ENCODE measurements at regions not wholly inside any gene's neighbourhood (a gene's known extent, or its start where the extent isn't known, plus 50 kb on each side); places are given as distances from the start of the nearest gene placed in this dataset.

DNA sequence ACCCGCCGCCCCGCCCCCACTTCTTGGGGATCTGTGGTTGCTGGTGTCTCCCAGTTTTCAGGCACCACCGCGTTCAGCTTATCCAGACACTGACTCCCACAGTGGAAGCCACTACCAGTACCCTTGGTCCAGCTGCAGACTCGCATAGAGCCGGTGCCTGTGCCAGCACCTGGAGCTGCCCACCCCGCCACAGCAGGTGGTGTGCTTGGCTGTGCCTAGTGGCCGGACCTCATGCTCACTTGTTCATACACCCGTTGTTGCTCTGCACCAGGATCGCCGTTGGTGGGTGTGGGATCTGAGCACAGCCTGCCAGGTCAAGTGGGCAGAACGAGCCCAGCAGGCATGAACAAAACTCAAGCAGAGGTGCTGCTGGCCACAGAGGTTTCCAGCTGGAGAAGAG, 673.2 kb downstream of the RERGL start:
- H3K4me1 ChIP-seq (ENCODE audit: control insufficient read depth, insufficient read depth, low read length): no peaks in the 10 kb centered on the region
- no peaks in the 10 kb centered on the region for H3K27me3 ChIP-seq (replicated peaks; ENCODE audit: control insufficient read depth, insufficient read depth, low read length)
- peaks cover 10% of the 10 kb centered on the region for H3K9me3 ChIP-seq (ENCODE audit: control insufficient read depth, low read length)
- DNase-seq (ENCODE audit: low read depth): no peak
- no peak overlapping the region for H3K9ac ChIP-seq (ENCODE audit: low read length)
- H3K4me3 ChIP-seq (ENCODE audit: low read length): no peak overlapping the region
- no peaks in the 10 kb centered on the region for H3K36me3 ChIP-seq (ENCODE audit: control insufficient read depth, insufficient read depth, low read length, severe bottlenecking)

DNA sequence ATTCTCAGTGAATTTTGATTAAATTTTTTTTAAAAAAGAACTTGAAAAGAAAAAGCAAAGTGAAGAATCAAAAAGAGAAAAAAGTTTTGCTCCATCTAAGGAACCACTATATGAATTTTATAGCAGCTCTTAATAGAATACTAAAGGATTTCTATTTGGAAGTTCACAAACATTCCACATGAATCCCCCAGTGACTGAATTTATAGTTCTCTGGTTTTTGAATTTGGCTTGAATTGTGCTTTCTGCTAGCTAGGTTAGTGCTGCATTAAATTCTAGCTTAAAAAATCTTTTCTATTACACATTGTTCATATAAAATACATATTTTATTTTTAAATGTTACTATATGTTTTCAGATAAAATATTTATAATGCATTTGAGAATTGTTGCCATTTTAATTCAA, 675.4 kb downstream of the RERGL start:
- Histone ChIP-seq H3K4me1 (ENCODE audit: control insufficient read depth, insufficient read depth, low read length) (no peaks in the 10 kb centered on the region), H3K27me3 (replicated peaks; ENCODE audit: control insufficient read depth, insufficient read depth, low read length) (no peaks in the 10 kb centered on the region), H3K4me3 (ENCODE audit: low read length) (no peak overlapping the region), H3K9ac (ENCODE audit: low read length) (no peak overlapping the region), H3K36me3 (ENCODE audit: control insufficient read depth, insufficient read depth, low read length, severe bottlenecking) (no peaks in the 10 kb centered on the region), H3K9me3 (ENCODE audit: control insufficient read depth, low read length) (peaks cover 10% of the 10 kb centered on the region)
- no peak for DNase-seq (ENCODE audit: low read depth)

- Histone ChIP-seq H3K9ac (ENCODE audit: low read length) (no peak overlapping the region), H3K9me3 (ENCODE audit: control insufficient read depth, low read length) (peaks cover 10% of the 10 kb centered on the region), H3K27me3 (replicated peaks; ENCODE audit: control insufficient read depth, insufficient read depth, low read length) (no peaks in the 10 kb centered on the region), H3K36me3 (ENCODE audit: control insufficient read depth, insufficient read depth, low read length, severe bottlenecking) (no peaks in the 10 kb centered on the region), H3K4me3 (ENCODE audit: low read length) (no peak overlapping the region), H3K4me1 (ENCODE audit: control insufficient read depth, insufficient read depth, low read length) (no peaks in the 10 kb centered on the region)
- DNase-seq (ENCODE audit: low read depth): no peak
These were observed 678.3 kb downstream of the RERGL start for GRCh38 chr12:17411662-17412061.

- H3K9ac ChIP-seq (ENCODE audit: low read length): no peak overlapping the region
- H3K4me3 ChIP-seq (ENCODE audit: low read length): no peak overlapping the region
- peaks cover 8% of the 10 kb centered on the region for H3K9me3 ChIP-seq (ENCODE audit: control insufficient read depth, low read length)
- no peaks in the 10 kb centered on the region for H3K36me3 ChIP-seq (ENCODE audit: control insufficient read depth, insufficient read depth, low read length, severe bottlenecking)
- no peaks in the 10 kb centered on the region for H3K27me3 ChIP-seq (replicated peaks; ENCODE audit: control insufficient read depth, insufficient read depth, low read length)
- no peaks in the 10 kb centered on the region for H3K4me1 ChIP-seq (ENCODE audit: control insufficient read depth, insufficient read depth, low read length)
- no peak for DNase-seq (ENCODE audit: low read depth)
These were observed 701.3 kb downstream of the RERGL start for GRCh38 chr12:17388679-17389078.

- no peak for DNase-seq (ENCODE audit: low read depth)
- Histone ChIP-seq H3K36me3 (ENCODE audit: control insufficient read depth, insufficient read depth, low read length, severe bottlenecking) (no peaks in the 10 kb centered on the region), H3K4me1 (ENCODE audit: control insufficient read depth, insufficient read depth, low read length) (no peaks in the 10 kb centered on the region), H3K9ac (ENCODE audit: low read length) (no peak overlapping the region), H3K9me3 (ENCODE audit: control insufficient read depth, low read length) (peaks cover 11% of the 10 kb centered on the region), H3K27me3 (replicated peaks; ENCODE audit: control insufficient read depth, insufficient read depth, low read length) (no peaks in the 10 kb centered on the region), H3K4me3 (ENCODE audit: low read length) (no peak overlapping the region)
These were observed 706.7 kb downstream of the RERGL start for GRCh38 chr12:17383321-17383720.

- Histone ChIP-seq H3K4me3 (ENCODE audit: low read length) (no peak overlapping the region), H3K4me1 (ENCODE audit: control insufficient read depth, insufficient read depth, low read length) (no peaks in the 10 kb centered on the region), H3K36me3 (ENCODE audit: control insufficient read depth, insufficient read depth, low read length, severe bottlenecking) (no peaks in the 10 kb centered on the region), H3K9ac (ENCODE audit: low read length) (no peak overlapping the region), H3K27me3 (replicated peaks; ENCODE audit: control insufficient read depth, insufficient read depth, low read length) (no peaks in the 10 kb centered on the region), H3K9me3 (ENCODE audit: control insufficient read depth, low read length) (peaks cover 11% of the 10 kb centered on the region)
- no peak for DNase-seq (ENCODE audit: low read depth)
These were observed 708.8 kb downstream of the RERGL start for GRCh38 chr12:17381211-17381610.

DNA sequence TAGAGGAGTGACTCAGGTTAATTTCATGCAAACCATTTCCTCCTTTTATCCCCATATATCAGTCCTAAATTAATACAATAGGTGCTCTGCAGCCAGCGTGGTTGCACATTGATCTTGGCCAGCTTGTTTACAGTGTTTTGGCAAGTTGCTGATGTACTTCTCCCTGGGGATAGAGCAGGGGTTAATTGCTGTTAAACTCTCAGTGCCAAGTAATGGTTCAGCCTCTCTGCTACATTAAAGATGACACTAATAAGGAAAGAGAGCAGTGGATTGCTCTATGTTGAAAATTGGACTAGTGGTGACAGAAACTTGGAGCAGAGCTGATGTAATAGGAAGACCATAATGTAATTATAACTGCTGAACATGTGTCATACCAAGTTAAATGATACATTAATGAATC, 717.5 kb downstream of the RERGL start:
- H3K36me3 ChIP-seq (ENCODE audit: control insufficient read depth, insufficient read depth, low read length, severe bottlenecking): no peaks in the 10 kb centered on the region
- H3K9ac ChIP-seq (ENCODE audit: low read length): no peak overlapping the region
- no peak overlapping the region for H3K4me3 ChIP-seq (ENCODE audit: low read length)
- H3K27me3 ChIP-seq (replicated peaks; ENCODE audit: control insufficient read depth, insufficient read depth, low read length): no peaks in the 10 kb centered on the region
- DNase-seq (ENCODE audit: low read depth): no peak
- H3K4me1 ChIP-seq (ENCODE audit: control insufficient read depth, insufficient read depth, low read length): no peaks in the 10 kb centered on the region
- no peaks in the 10 kb centered on the region for H3K9me3 ChIP-seq (ENCODE audit: control insufficient read depth, low read length)

GRCh38 chr12:17371491-17372215, 718.3 kb downstream of the RERGL start:
- DNase-seq (ENCODE audit: low read depth): no peak
- H3K4me3 ChIP-seq (ENCODE audit: low read length): no peak overlapping the region
- H3K4me1 ChIP-seq (ENCODE audit: control insufficient read depth, insufficient read depth, low read length): no peaks in the 10 kb centered on the region
- no peaks in the 10 kb centered on the region for H3K27me3 ChIP-seq (replicated peaks; ENCODE audit: control insufficient read depth, insufficient read depth, low read length)
- no peaks in the 10 kb centered on the region for H3K36me3 ChIP-seq (ENCODE audit: control insufficient read depth, insufficient read depth, low read length, severe bottlenecking)
- H3K9ac ChIP-seq (ENCODE audit: low read length): no peak overlapping the region
- H3K9me3 ChIP-seq (ENCODE audit: control insufficient read depth, low read length): no peaks in the 10 kb centered on the region

DNA sequence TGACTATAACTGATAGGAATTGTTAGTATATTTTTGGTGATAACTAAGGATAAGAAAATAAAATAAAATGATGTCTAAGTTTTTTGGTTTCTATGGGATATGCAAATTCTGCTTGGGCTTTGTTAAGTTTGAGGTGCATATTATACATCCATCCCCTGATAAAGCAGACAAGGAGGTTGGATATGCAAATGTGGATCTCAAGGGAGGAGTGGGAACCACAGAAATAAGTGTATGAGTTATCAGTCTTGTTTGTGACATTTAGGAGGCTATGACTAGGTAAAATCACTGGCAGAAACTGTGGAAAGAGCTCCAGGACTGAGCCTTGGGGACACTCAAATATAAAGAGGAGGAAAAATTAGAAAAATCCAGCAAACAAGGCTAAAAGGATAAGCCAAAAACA, 719.4 kb downstream of the RERGL start:
- no peaks in the 10 kb centered on the region for H3K4me1 ChIP-seq (ENCODE audit: control insufficient read depth, insufficient read depth, low read length)
- DNase-seq (ENCODE audit: low read depth): no peak
- H3K27me3 ChIP-seq (replicated peaks; ENCODE audit: control insufficient read depth, insufficient read depth, low read length): no peaks in the 10 kb centered on the region
- H3K9me3 ChIP-seq (ENCODE audit: control insufficient read depth, low read length): peaks cover 5% of the 10 kb centered on the region
- H3K9ac ChIP-seq (ENCODE audit: low read length): no peak overlapping the region
- H3K4me3 ChIP-seq (ENCODE audit: low read length): no peak overlapping the region
- no peaks in the 10 kb centered on the region for H3K36me3 ChIP-seq (ENCODE audit: control insufficient read depth, insufficient read depth, low read length, severe bottlenecking)

GRCh38 chr12:17369556-17369955, 720.4 kb downstream of the RERGL start:
- DNase-seq (ENCODE audit: low read depth): no peak
- H3K4me3 ChIP-seq (ENCODE audit: low read length): no peak overlapping the region
- H3K4me1 ChIP-seq (ENCODE audit: control insufficient read depth, insufficient read depth, low read length): no peaks in the 10 kb centered on the region
- H3K9ac ChIP-seq (ENCODE audit: low read length): no peak overlapping the region
- H3K27me3 ChIP-seq (replicated peaks; ENCODE audit: control insufficient read depth, insufficient read depth, low read length): no peaks in the 10 kb centered on the region
- no peaks in the 10 kb centered on the region for H3K36me3 ChIP-seq (ENCODE audit: control insufficient read depth, insufficient read depth, low read length, severe bottlenecking)
- H3K9me3 ChIP-seq (ENCODE audit: control insufficient read depth, low read length): peaks cover 5% of the 10 kb centered on the region

DNA sequence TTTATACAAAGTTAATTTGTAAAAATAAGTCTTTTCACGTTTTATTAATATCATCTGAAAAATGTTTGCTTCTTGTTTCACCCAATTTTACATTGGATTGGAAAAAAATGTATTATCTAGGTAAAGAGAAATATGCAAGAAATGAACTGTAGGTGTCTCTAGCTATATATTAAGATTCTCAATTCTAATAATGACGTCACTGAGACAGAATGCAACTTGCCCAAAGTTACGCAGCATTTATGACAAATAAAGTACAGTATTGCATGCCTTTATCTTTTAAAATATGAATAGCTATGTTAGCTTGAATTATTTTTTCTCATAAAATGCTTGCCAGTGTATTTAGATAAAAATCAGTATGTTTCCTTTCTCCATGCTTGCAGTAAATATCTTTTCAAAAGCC, 728.8 kb downstream of the RERGL start:
- no peak for DNase-seq (ENCODE audit: low read depth)
- Histone ChIP-seq H3K36me3 (ENCODE audit: control insufficient read depth, insufficient read depth, low read length, severe bottlenecking) (no peaks in the 10 kb centered on the region), H3K4me1 (ENCODE audit: control insufficient read depth, insufficient read depth, low read length) (no peaks in the 10 kb centered on the region)

GRCh38 chr12:17358835-17359234, 731.2 kb downstream of the RERGL start:
- Histone ChIP-seq H3K36me3 (ENCODE audit: control insufficient read depth, insufficient read depth, low read length, severe bottlenecking) (no peaks in the 10 kb centered on the region), H3K9me3 (ENCODE audit: control insufficient read depth, low read length) (no peaks in the 10 kb centered on the region), H3K4me3 (ENCODE audit: low read length) (no peak overlapping the region), H3K4me1 (ENCODE audit: control insufficient read depth, insufficient read depth, low read length) (no peaks in the 10 kb centered on the region), H3K9ac (ENCODE audit: low read length) (no peak overlapping the region), H3K27me3 (replicated peaks; ENCODE audit: control insufficient read depth, insufficient read depth, low read length) (no peaks in the 10 kb centered on the region)
- no peak for DNase-seq (ENCODE audit: low read depth)

More for the DNA sequence above, 728.8 kb downstream of the RERGL start:
- H3K27me3 ChIP-seq (replicated peaks; ENCODE audit: control insufficient read depth, insufficient read depth, low read length): no peaks in the 10 kb centered on the region
- H3K9ac ChIP-seq (ENCODE audit: low read length): no peak overlapping the region
- peaks cover 5% of the 10 kb centered on the region for H3K9me3 ChIP-seq (ENCODE audit: control insufficient read depth, low read length)
- no peak overlapping the region for H3K4me3 ChIP-seq (ENCODE audit: low read length)
